Esophagus muscularis mucosa (tissue), 3 donors: ENCODE measurements at regions not wholly inside any gene's neighbourhood (a gene's known extent, or its start where the extent isn't known, plus 50 kb on each side); places are given as distances from the start of the nearest gene placed in this dataset.

Experiments
- CTCF ChIP-seq, 3 experiments: fragments of 200-600 bp in 2 of 3; fragments of 450-650 bp in 1 of 3; sonication (generic) in 2 of 3; IDR thresholded peaks; one replicate each; pipeline ENCODE4 v1.5.1; 2017 to 2019; ENCODE audit warnings: antibody characterized with exemption in 3 of 3, mild to moderate bottlenecking in 2 of 3, moderate library complexity in 1 of 3
- POLR2A ChIP-seq: fragments of 450-650 bp; IDR thresholded peaks from one replicate; pipeline ENCODE4 v1.6.1; 2017; ENCODE audit warnings: antibody characterized with exemption, moderate library complexity, mild to moderate bottlenecking, low read depth
- POLR2AphosphoS5 ChIP-seq, 2 donors: sonication (generic); formaldehyde crosslinking; IDR thresholded peaks; one replicate each; pipeline ENCODE4 v1.6.1; 2017; ENCODE audit warnings: antibody characterized with exemption in 2 of 2

- TF ChIP-seq CTCF (IDR thresholded peaks at IDR 0.05) (no peak), POLR2A (no peak), POLR2AphosphoS5 (IDR thresholded peaks at IDR 0.05) (no peak)
Observed at GRCh38 chr1:227374846-227375245, 56.6 kb upstream of the CDC42BPA start.
